MM.1S (cell line): ENCODE measurements at regions not wholly inside any gene's neighbourhood (a gene's known extent, or its start where the extent isn't known, plus 50 kb on each side); places are given as distances from the start of the nearest gene placed in this dataset.
"Not testable (repeated sequence)": the region's sequence is repeated elsewhere in the genome, so short reads cannot be mapped to it uniquely, and the experiment has no call there.

Experiments
- DNase-seq: peaks from one replicate; pipeline ENCODE4 v3.0.0-alpha.2; 2015
- H2AFZ ChIP-seq: fragments of 300-600 bp; sonication (generic); 2 replicates; pipeline ENCODE4 v1.6.0; 2016; ENCODE audit warnings: antibody characterized with exemption, low read length
- H3F3A ChIP-seq: fragments of 300-600 bp; sonication (generic); 2 replicates; pipeline ENCODE4 v1.6.1; 2016; ENCODE audit warnings: mild to moderate bottlenecking, antibody characterized with exemption, low read length, moderate library complexity, mixed read lengths; ENCODE audit not compliant: insufficient read depth
- H3K27ac ChIP-seq: fragments of 300-600 bp; sonication (generic); 2 replicates; pipeline ENCODE4 v1.5.1; 2016; ENCODE audit warnings: mild to moderate bottlenecking, low read length
- H3K27me3 ChIP-seq: fragments of 300-600 bp; sonication (generic); replicated peaks from 2 replicates; pipeline ENCODE4 v1.6.0; 2016; ENCODE audit warnings: low read length; ENCODE audit not compliant: insufficient read depth
- H3K36me3 ChIP-seq: fragments of 300-600 bp; sonication (generic); replicated peaks from 2 replicates; pipeline ENCODE4 v1.6.1; 2016; ENCODE audit warnings: mild to moderate bottlenecking, low read length, mixed read lengths; ENCODE audit not compliant: insufficient read depth
- H3K4me1 ChIP-seq: fragments of 300-600 bp; sonication (generic); 2 replicates; pipeline ENCODE4 v1.6.1; 2016; ENCODE audit warnings: low read length, mixed read lengths
- H3K4me2 ChIP-seq: fragments of 300-600 bp; sonication (generic); 2 replicates; pipeline ENCODE4 v1.6.0; 2016; ENCODE audit warnings: low read depth, low read length
- H3K4me3 ChIP-seq: fragments of 300-600 bp; sonication (generic); 2 replicates; pipeline ENCODE4 v1.5.1; 2016; ENCODE audit warnings: low read length, mixed read lengths
- H3K79me2 ChIP-seq: fragments of 300-600 bp; sonication (generic); 2 replicates; pipeline ENCODE4 v1.6.1; 2016; ENCODE audit warnings: mixed run types, low read length, mixed read lengths
- H3K9ac ChIP-seq: fragments of 300-600 bp; sonication (generic); 2 replicates; pipeline ENCODE4 v1.6.1; 2016; ENCODE audit warnings: low read length, mixed read lengths
- H3K9me2 ChIP-seq: fragments of 300-600 bp; sonication (generic); replicated peaks from 2 replicates; pipeline ENCODE4 v1.6.1; 2016; ENCODE audit warnings: mild to moderate bottlenecking, low read length, mixed read lengths; ENCODE audit not compliant: insufficient read depth
- H3K9me3 ChIP-seq: fragments of 300-600 bp; sonication (generic); replicated peaks from 2 replicates; pipeline ENCODE4 v1.6.1; 2016; ENCODE audit warnings: mild to moderate bottlenecking, low read length, mixed read lengths; ENCODE audit not compliant: insufficient read depth
- H4K20me1 ChIP-seq: fragments of 300-600 bp; sonication (generic); 2 replicates; pipeline ENCODE4 v1.6.1; 2016; ENCODE audit warnings: mild to moderate bottlenecking, low read length, moderate library complexity, mixed read lengths; ENCODE audit not compliant: insufficient read depth
- EZH2 ChIP-seq: fragments of 300-600 bp; sonication (generic); optimal IDR thresholded peaks from 2 replicates; pipeline ENCODE3; 2017; ENCODE audit warnings: low read depth, mild to moderate bottlenecking, antibody characterized with exemption, low read length, mixed read lengths
- EZH2phosphoT487 ChIP-seq: fragments of 300-600 bp; sonication (generic); IDR thresholded peaks from 2 replicates; pipeline ENCODE4 v1.6.1; 2018; ENCODE audit warnings: antibody characterized with exemption, low read length
- TF ChIP-seq, protein P1 (sequence below): fragments of 300-600 bp; sonication (generic); IDR thresholded peaks from 2 replicates; pipeline ENCODE4 v1.5.1; 2016; ENCODE audit warnings: antibody characterized with exemption, low read length, mixed read lengths

DNA sequence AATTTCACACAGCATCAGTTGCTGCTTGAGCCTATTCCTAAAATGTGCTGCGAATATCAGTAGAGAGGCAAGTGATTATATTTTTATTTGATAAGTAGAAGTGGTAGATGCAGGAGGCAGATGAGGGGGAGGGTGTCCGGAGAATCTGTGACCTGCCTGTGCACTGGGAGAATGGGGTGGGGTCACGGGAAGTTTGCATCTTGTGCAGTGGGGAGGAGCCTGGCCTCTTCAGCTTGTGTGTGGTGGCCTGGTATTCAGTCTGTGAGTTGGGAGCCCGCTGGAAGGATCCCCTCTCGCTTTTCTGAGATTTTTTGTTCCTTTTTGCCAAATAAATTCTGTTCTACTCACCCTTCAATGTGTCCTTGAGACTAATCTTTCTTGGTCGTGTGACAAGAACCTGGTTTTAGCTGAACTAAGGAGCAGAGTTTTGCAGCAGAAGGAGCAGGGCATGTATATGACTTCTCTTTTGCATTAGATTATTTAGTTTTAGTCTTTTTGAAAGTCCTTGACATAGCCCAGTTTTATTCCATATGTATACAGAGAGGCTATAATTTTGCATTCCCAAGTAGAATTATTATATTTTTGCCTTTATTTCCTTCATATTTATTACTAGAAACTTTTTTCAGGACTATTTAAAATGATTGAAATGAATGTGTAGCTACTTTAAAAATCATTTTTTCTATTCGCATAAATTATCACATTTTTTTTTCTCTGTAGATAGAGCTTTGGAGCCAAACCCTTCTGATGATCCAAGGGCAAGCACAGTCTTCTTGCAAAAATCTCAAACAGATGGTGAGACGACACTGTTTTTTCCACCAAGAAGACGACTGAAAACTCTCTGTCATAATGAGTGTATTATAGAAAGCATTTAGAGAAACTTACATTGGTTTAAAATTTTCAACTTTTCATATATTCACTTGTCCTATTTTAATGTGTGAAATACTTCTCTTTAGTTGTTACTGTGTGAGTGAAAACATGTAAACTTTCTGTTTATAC, 1257.2 kb downstream of the UQCRFS1 start:
- H3K9me2 ChIP-seq = no peaks in the 10 kb centered on the region
- H3K36me3 ChIP-seq = no peaks in the 10 kb centered on the region
- no peaks in the 10 kb centered on the region for H3K79me2 ChIP-seq
- no peak overlapping the region for H3K9ac ChIP-seq
- no peak overlapping the region for H3K4me2 ChIP-seq
- DNase-seq = no peak
- H3K9me3 ChIP-seq = no peaks in the 10 kb centered on the region
- no peak overlapping the region for H3K4me3 ChIP-seq
- TF ChIP-seq, protein P1, sequence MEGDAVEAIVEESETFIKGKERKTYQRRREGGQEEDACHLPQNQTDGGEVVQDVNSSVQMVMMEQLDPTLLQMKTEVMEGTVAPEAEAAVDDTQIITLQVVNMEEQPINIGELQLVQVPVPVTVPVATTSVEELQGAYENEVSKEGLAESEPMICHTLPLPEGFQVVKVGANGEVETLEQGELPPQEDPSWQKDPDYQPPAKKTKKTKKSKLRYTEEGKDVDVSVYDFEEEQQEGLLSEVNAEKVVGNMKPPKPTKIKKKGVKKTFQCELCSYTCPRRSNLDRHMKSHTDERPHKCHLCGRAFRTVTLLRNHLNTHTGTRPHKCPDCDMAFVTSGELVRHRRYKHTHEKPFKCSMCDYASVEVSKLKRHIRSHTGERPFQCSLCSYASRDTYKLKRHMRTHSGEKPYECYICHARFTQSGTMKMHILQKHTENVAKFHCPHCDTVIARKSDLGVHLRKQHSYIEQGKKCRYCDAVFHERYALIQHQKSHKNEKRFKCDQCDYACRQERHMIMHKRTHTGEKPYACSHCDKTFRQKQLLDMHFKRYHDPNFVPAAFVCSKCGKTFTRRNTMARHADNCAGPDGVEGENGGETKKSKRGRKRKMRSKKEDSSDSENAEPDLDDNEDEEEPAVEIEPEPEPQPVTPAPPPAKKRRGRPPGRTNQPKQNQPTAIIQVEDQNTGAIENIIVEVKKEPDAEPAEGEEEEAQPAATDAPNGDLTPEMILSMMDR = no peak
- TF ChIP-seq EZH2phosphoT487 (no peak), EZH2 (no peak)
- no peak overlapping the region for H3K27ac ChIP-seq
- H3F3A ChIP-seq = no peaks in the 10 kb centered on the region
- no peak overlapping the region for H2AFZ ChIP-seq
- H4K20me1 ChIP-seq = no peaks in the 10 kb centered on the region
- no peaks in the 10 kb centered on the region for H3K27me3 ChIP-seq
- no peaks in the 10 kb centered on the region for H3K4me1 ChIP-seq

GRCh38 chr19:27942607-27943006, 1270.3 kb downstream of the UQCRFS1 start:
- not testable (repeated sequence) for H3F3A ChIP-seq, H3K9me3 ChIP-seq, H4K20me1 ChIP-seq, H3K9me2 ChIP-seq, H3K4me3 ChIP-seq, H3K27me3 ChIP-seq, H3K27ac ChIP-seq, H3K4me1 ChIP-seq, H3K79me2 ChIP-seq, H3K4me2 ChIP-seq, DNase-seq, H3K36me3 ChIP-seq, H2AFZ ChIP-seq, H3K9ac ChIP-seq

DNA sequence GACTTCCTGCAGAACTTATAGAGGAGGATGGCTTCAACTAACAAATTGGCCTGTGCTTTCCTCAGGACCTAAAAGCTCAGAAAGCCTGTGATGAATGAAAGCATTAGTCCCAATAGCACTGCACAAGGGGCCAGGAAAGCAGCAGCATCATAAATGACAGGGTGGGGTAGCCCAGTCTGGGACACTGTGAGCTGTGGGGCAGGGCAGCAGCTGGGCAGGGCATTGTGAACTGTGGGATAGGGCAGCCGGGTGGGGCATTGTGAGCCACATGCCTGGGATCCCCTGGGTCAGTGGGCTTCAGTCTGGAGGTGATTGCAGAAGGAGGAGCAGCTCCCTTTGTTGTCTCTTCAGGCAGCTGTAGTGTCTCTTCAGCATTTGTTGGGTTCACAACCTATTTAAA, 1276.8 kb downstream of the UQCRFS1 start:
- Histone ChIP-seq H3K79me2 (no peaks in the 10 kb centered on the region), H4K20me1 (no peaks in the 10 kb centered on the region), H3K27me3 (no peaks in the 10 kb centered on the region), H3K4me3 (no peak overlapping the region), H3K27ac (no peak overlapping the region), H3F3A (no peaks in the 10 kb centered on the region), H3K9me3 (no peaks in the 10 kb centered on the region), H3K4me2 (no peak overlapping the region), H3K4me1 (no peaks in the 10 kb centered on the region), H3K9me2 (no peaks in the 10 kb centered on the region), H3K36me3 (no peaks in the 10 kb centered on the region), H2AFZ (no peak overlapping the region), H3K9ac (no peak overlapping the region)
- no peak for DNase-seq
- TF ChIP-seq EZH2 = no peak
- TF ChIP-seq EZH2phosphoT487 = no peak
- TF ChIP-seq, protein P1 = no peak

- Histone ChIP-seq H3K27ac (no peak overlapping the region), H3K4me2 (no peak overlapping the region), H3K36me3 (no peaks in the 10 kb centered on the region), H3K9ac (no peak overlapping the region), H4K20me1 (no peaks in the 10 kb centered on the region), H3F3A (no peaks in the 10 kb centered on the region), H3K4me3 (no peak overlapping the region), H3K27me3 (no peaks in the 10 kb centered on the region), H3K79me2 (no peaks in the 10 kb centered on the region), H2AFZ (no peak overlapping the region), H3K9me3 (no peaks in the 10 kb centered on the region), H3K9me2 (no peaks in the 10 kb centered on the region), H3K4me1 (no peaks in the 10 kb centered on the region)
- DNase-seq = no peak
- TF ChIP-seq, protein P1 = no peak
- TF ChIP-seq EZH2 = no peak
These were observed 1277.3 kb downstream of the UQCRFS1 start for GRCh38 chr19:27935669-27936068.
